ENCODE measurements at regions not wholly inside any gene's neighbourhood (a gene's known extent, or its start where the extent isn't known, plus 50 kb on each side); places are given as distances from the start of the nearest gene placed in this dataset.

DNA sequence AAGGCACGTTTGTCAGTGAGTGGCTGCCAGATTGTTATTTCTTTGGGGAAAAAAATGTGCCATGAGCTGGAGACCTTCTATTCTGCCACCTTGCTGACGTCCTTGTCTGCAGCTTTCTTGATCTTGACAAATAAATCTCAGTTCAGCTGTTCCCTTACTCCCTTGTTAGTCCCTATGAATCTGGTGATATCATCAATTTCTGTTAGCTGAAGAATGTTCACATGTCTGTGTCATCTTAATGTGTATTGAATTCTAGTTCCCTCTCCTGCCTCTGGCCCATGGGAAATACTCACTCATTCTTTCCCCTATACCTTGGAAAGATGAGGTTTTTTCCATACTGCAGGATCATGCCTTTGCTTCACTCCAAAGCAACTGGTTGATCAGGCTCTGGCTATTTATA is 649.9 kb upstream of the API5 start:
- Mint-ChIP-seq H3K9me3 (peaks cover 6% of the 10 kb centered on the region), H3K36me3 (ENCODE audit: low read depth) (no peaks in the 10 kb centered on the region), H3K27me3 (no peaks in the 10 kb centered on the region), H3K27ac (no peak overlapping the region), H3K4me1 (no peaks in the 10 kb centered on the region), H3K4me3 (no peak overlapping the region)
- TF ChIP-seq, protein P1, sequence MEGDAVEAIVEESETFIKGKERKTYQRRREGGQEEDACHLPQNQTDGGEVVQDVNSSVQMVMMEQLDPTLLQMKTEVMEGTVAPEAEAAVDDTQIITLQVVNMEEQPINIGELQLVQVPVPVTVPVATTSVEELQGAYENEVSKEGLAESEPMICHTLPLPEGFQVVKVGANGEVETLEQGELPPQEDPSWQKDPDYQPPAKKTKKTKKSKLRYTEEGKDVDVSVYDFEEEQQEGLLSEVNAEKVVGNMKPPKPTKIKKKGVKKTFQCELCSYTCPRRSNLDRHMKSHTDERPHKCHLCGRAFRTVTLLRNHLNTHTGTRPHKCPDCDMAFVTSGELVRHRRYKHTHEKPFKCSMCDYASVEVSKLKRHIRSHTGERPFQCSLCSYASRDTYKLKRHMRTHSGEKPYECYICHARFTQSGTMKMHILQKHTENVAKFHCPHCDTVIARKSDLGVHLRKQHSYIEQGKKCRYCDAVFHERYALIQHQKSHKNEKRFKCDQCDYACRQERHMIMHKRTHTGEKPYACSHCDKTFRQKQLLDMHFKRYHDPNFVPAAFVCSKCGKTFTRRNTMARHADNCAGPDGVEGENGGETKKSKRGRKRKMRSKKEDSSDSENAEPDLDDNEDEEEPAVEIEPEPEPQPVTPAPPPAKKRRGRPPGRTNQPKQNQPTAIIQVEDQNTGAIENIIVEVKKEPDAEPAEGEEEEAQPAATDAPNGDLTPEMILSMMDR (IDR thresholded peaks at IDR 0.05): no peak
- ChIA-PET CTCF (no interaction called here), POLR2A (no interaction called here)
- ATAC-seq (ENCODE audit: low read depth) (no peak), DNase-seq (no peak)
- intact Hi-C loops (cut with micrococcal nuclease): no loop called here

DNA sequence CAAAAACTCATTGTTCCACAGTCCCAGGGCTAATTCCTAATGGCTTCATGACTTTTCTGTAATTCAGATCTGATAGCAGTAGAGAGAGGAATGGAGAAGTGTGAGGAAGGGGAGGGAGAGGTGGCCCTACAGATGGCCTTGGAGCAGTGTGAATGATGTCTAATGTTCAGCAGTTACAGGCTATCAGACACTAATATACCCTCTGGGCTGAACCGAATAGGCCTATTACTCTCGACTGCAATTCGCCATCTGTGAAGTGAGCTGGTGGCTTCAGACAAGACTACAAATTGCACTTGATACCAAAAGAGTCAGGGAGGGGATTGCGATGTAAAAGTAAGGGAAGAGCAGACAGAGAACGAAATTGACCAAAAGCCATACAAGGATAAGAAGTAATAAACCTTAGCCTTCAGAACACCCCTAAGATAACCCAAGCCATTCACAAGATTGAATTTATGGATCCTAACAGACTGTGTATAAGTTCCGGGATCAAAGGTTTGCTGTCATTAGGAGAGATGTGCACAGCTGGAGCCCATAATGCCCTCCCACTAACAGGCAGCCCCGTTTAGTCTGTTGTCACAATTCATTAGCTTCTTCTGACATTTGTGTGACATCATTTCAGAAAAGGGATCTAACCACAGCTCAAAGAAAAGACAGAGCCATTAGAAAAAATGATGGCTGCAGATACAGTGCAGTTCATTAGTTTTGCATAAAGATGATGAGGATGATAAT is 642.4 kb upstream of the API5 start:
- Mint-ChIP-seq H3K4me3 (no peak overlapping the region), H3K36me3 (ENCODE audit: low read depth) (no peaks in the 10 kb centered on the region), H3K27me3 (no peaks in the 10 kb centered on the region), H3K4me1 (no peaks in the 10 kb centered on the region), H3K9me3 (peaks cover 7% of the 10 kb centered on the region), H3K27ac (no peak overlapping the region)
- ChIA-PET CTCF (no interaction called here), POLR2A (no interaction called here)
- intact Hi-C loops (cut with micrococcal nuclease): no loop called here
- DNase-seq: no peak
- TF ChIP-seq, protein P1 (IDR thresholded peaks at IDR 0.05): no peak
- no peak for ATAC-seq (ENCODE audit: low read depth)

DNA sequence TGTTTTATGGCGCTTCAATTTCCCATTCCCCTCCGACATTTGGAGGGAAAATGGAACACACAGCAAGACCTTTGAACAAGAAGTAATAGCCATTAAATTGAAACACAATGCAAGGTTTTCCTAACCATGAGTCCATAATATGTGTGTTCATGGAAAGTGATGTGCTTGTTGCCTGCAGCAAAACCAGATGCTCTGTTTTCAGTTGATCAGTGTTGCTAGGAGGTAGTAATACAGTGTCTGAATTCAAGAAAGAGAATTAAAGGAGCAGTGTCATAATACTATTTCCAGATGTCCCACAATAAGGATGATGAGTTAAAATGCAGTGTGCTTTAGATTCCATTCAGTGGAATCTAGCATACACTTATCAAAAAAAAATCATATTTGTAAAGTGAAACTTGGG is 637.4 kb upstream of the API5 start:
- CTCF ChIA-PET: no interaction called here
- no peak for ATAC-seq (ENCODE audit: low read depth)
- POLR2A ChIA-PET: no interaction called here

DNA sequence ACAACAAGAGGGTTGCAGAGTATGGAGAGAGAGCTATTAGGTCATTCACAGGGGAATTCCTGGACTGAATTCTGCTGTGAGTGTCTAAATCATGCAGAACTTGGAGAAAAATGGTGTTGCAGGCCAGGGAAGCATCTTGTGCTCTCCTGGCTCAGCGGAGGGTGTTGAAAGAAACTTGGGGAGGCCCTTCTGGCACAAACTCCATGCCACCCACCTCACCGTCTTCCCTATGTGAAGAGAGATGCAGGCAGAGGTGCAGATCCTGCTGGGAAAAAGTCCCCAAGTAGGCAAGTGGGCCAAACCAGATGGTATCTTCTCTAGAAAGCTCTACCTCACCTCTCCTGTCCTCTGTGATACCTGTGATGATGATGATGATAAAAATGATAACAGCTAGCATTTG is 604.3 kb upstream of the API5 start:
- intact Hi-C loops (cut with micrococcal nuclease): no loop called here
- ChIA-PET POLR2A (no interaction called here), CTCF (no interaction called here)
- H3K27me3 Mint-ChIP-seq: no peaks in the 10 kb centered on the region
- no peaks in the 10 kb centered on the region for H3K36me3 Mint-ChIP-seq (ENCODE audit: low read depth)
- H3K27ac Mint-ChIP-seq: no peak overlapping the region
- DNase-seq (no peak), ATAC-seq (ENCODE audit: low read depth) (no peak)
- H3K9me3 Mint-ChIP-seq: peaks cover 3% of the 10 kb centered on the region
- TF ChIP-seq, protein P1 (IDR thresholded peaks at IDR 0.05): no peak
- no peaks in the 10 kb centered on the region for H3K4me1 Mint-ChIP-seq
- H3K4me3 Mint-ChIP-seq: no peak overlapping the region

More for the DNA sequence above, 637.4 kb upstream of the API5 start:
- peaks cover 5% of the 10 kb centered on the region for H3K9me3 Mint-ChIP-seq
- intact Hi-C loops (cut with micrococcal nuclease): no loop called here
- H3K36me3 Mint-ChIP-seq (ENCODE audit: low read depth): no peaks in the 10 kb centered on the region
- TF ChIP-seq, protein P1 (IDR thresholded peaks at IDR 0.05): no peak
- H3K4me3 Mint-ChIP-seq: no peak overlapping the region
- no peak for DNase-seq
- no peaks in the 10 kb centered on the region for H3K27me3 Mint-ChIP-seq
- H3K4me1 Mint-ChIP-seq: no peaks in the 10 kb centered on the region
- no peak overlapping the region for H3K27ac Mint-ChIP-seq

DNA sequence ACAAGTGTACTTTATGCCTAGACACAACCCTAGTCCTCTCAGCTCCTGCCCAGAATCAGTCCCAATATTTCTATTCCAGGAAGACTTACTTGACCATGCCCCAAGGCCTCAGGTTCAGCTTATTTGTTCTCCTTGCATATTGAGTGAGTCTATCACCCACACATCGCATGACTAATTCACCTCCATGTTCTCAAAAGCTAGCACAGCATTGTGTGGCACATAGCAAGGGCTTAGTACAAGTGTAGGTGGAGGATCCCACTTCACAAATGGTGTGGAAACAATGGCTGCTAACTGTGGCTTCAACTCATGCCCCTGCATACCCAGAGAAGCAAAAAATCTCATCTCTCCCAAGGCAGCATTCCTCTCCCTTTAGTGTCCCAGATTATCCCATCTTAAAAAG is 602.6 kb upstream of the API5 start:
- DNase-seq (no peak), ATAC-seq (ENCODE audit: low read depth) (no peak)
- CTCF ChIA-PET: no interaction called here
- H3K27ac Mint-ChIP-seq: no peak overlapping the region
- POLR2A ChIA-PET: no interaction called here
- H3K27me3 Mint-ChIP-seq: no peaks in the 10 kb centered on the region
- no peaks in the 10 kb centered on the region for H3K36me3 Mint-ChIP-seq (ENCODE audit: low read depth)
- H3K4me3 Mint-ChIP-seq: no peak overlapping the region
- H3K9me3 Mint-ChIP-seq: peaks cover 3% of the 10 kb centered on the region
- no peaks in the 10 kb centered on the region for H3K4me1 Mint-ChIP-seq
- TF ChIP-seq, protein P1 (IDR thresholded peaks at IDR 0.05): no peak
- intact Hi-C loops (cut with micrococcal nuclease): no loop called here

All from activated B cell treated with CpG ODN at 0.5 μM for 24 hours (primary cell).